NT2/D1 (cell line): ENCODE measurements at regions not wholly inside any gene's neighbourhood (a gene's known extent, or its start where the extent isn't known, plus 50 kb on each side); places are given as distances from the start of the nearest gene placed in this dataset.

ENCODE experiments used
- YY1 ChIP-seq: IDR thresholded peaks from 2 replicates; pipeline ENCODE4 v1.6.1; 2011; ENCODE audit not compliant: insufficient read length, insufficient read depth
- ZNF274 ChIP-seq: IDR thresholded peaks from 2 replicates; pipeline ENCODE4 v1.6.1; 2011; ENCODE audit warnings: mild to moderate bottlenecking, low read depth, low read length

GRCh38 chr3:178055939-178056338 is 480.3 kb upstream of the KCNMB2 start:
- TF ChIP-seq YY1, result no peak
- TF ChIP-seq ZNF274, result no peak
